HG03095 (cell line): ENCODE measurements at regions not wholly inside any gene's neighbourhood (a gene's known extent, or its start where the extent isn't known, plus 50 kb on each side); places are given as distances from the start of the nearest gene placed in this dataset.

Experiments
- ATAC-seq: cut with Tn5 transposase; IDR thresholded peaks from one replicate; pipeline ENCODE4 v1.9.1; 2021; ENCODE audit warnings: moderate library complexity; ENCODE audit not compliant: unreplicated experiment

- no peak for ATAC-seq
Observed at GRCh38 chr11:127119356-127119755, 118.8 kb upstream of the KIRREL3 start.

GRCh38 chr11:127118811-127119210, 118.2 kb upstream of the KIRREL3 start:
- ATAC-seq = no peak

- ATAC-seq = no peak
Observed at GRCh38 chr11:127117231-127117739, 116.7 kb upstream of the KIRREL3 start.

GRCh38 chr11:127115844-127116243, 115.3 kb upstream of the KIRREL3 start:
- no peak for ATAC-seq

- no peak for ATAC-seq
Observed at GRCh38 chr11:127114035-127114434, 113.5 kb upstream of the KIRREL3 start.

GRCh38 chr11:127110542-127110941, 110.0 kb upstream of the KIRREL3 start:
- no peak for ATAC-seq

- ATAC-seq = no peak
Observed at GRCh38 chr11:127109796-127110480, 109.4 kb upstream of the KIRREL3 start.

- no peak for ATAC-seq
Observed at GRCh38 chr11:127108838-127109237, 108.3 kb upstream of the KIRREL3 start.

GRCh38 chr11:127106938-127107337, 106.4 kb upstream of the KIRREL3 start:
- no peak for ATAC-seq

- ATAC-seq = no peak
Observed at GRCh38 chr11:127105593-127106541, 105.3 kb upstream of the KIRREL3 start.

GRCh38 chr11:127103586-127104388, 103.2 kb upstream of the KIRREL3 start:
- no peak for ATAC-seq

GRCh38 chr11:127098684-127099083, 98.1 kb upstream of the KIRREL3 start:
- ATAC-seq = no peak

- ATAC-seq = no peak
Observed at GRCh38 chr11:127080735-127081134, 80.2 kb upstream of the KIRREL3 start.

- ATAC-seq = no peak
Observed at GRCh38 chr11:127075758-127076157, 75.2 kb upstream of the KIRREL3 start.

- ATAC-seq = peak; percentile 98
Observed at GRCh38 chr11:127074151-127074761, 73.7 kb upstream of the KIRREL3 start.

- ATAC-seq = no peak
Observed at GRCh38 chr11:127073621-127074020, 73.1 kb upstream of the KIRREL3 start.

GRCh38 chr11:127071606-127072005, 71.0 kb upstream of the KIRREL3 start:
- no peak for ATAC-seq

GRCh38 chr11:127070808-127071207, 70.2 kb upstream of the KIRREL3 start:
- no peak for ATAC-seq

- no peak for ATAC-seq
Observed at GRCh38 chr11:127066401-127067090, 66.0 kb upstream of the KIRREL3 start.

GRCh38 chr11:127063241-127063640, 62.7 kb upstream of the KIRREL3 start:
- ATAC-seq = no peak
